ENCODE measurements at regions not wholly inside any gene's neighbourhood (a gene's known extent, or its start where the extent isn't known, plus 50 kb on each side); places are given as distances from the start of the nearest gene placed in this dataset.
"Not testable (repeated sequence)": the region's sequence is repeated elsewhere in the genome, so short reads cannot be mapped to it uniquely, and the experiment has no call there.

GRCh38 chr4:164087733-164088132 is 593.2 kb downstream of the TMA16 start:
- H3K4me3 ChIP-seq (ENCODE audit: low read depth, low read length), result no peak overlapping the region
- in situ Hi-C loops (cut with HindIII; ENCODE audit: low sequenced_read_pairs), result no loop called here
- TF ChIP-seq, protein P1, sequence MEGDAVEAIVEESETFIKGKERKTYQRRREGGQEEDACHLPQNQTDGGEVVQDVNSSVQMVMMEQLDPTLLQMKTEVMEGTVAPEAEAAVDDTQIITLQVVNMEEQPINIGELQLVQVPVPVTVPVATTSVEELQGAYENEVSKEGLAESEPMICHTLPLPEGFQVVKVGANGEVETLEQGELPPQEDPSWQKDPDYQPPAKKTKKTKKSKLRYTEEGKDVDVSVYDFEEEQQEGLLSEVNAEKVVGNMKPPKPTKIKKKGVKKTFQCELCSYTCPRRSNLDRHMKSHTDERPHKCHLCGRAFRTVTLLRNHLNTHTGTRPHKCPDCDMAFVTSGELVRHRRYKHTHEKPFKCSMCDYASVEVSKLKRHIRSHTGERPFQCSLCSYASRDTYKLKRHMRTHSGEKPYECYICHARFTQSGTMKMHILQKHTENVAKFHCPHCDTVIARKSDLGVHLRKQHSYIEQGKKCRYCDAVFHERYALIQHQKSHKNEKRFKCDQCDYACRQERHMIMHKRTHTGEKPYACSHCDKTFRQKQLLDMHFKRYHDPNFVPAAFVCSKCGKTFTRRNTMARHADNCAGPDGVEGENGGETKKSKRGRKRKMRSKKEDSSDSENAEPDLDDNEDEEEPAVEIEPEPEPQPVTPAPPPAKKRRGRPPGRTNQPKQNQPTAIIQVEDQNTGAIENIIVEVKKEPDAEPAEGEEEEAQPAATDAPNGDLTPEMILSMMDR (IDR thresholded peaks at IDR 0.05; ENCODE audit: low read depth, low read length), result no peak
- no peak for DNase-seq (ENCODE audit: low read depth, low spot score)

- DNase-seq (ENCODE audit: low read depth, low spot score), result peak; percentile 39
- H3K4me3 ChIP-seq (ENCODE audit: low read depth, low read length), result no peak overlapping the region
- in situ Hi-C loops (cut with HindIII; ENCODE audit: low sequenced_read_pairs), result no loop called here
- TF ChIP-seq, protein P1 (IDR thresholded peaks at IDR 0.05; ENCODE audit: low read depth, low read length), result no peak
These were observed 601.0 kb downstream of the TMA16 start for GRCh38 chr4:164095313-164096110.

DNA sequence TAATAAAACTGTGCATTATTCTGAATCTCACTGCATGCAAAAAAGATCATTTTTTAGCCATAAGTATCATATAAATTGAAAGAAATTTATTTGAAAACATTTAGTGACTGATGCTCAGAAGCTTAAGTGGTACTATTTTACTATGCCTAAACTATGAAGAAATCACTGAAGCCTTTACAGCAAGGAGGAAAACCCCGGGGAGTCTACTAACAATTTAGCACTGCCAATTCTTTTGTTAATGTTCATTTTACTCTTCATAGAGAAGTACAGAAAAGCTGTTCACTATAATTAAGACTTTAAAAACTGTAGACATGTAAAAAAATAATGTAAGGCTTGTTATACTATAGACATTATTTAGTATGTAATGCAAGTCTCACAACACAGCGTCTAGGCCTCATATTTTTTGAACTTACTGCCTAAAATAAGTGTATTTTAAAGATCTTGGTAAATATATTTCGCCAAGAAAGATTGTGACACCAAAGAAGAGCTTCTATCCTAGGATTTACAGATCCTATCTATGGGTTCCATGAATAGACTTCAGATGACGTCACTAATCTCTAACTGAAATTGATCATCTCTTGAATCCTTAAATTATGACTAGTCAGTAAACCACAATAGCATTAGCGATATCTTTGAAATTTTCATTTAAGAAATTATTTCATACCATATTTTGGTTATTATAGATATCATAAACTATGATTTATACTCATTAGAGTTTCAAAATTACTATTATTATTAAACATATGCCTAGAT is 602.5 kb downstream of the TMA16 start:
- in situ Hi-C loops (cut with HindIII; ENCODE audit: low sequenced_read_pairs), result no loop called here
- TF ChIP-seq, protein P1 (IDR thresholded peaks at IDR 0.05; ENCODE audit: low read depth, low read length), result no peak
- H3K4me3 ChIP-seq (ENCODE audit: low read depth, low read length), result no peak overlapping the region
- no peak for DNase-seq (ENCODE audit: low read depth, low spot score)

- in situ Hi-C loops (cut with HindIII; ENCODE audit: low sequenced_read_pairs); DNase-seq (ENCODE audit: low read depth, low spot score); H3K4me3 ChIP-seq (ENCODE audit: low read depth, low read length): not testable (repeated sequence)
These were observed 606.4 kb downstream of the TMA16 start for GRCh38 chr4:164100741-164101365.

GRCh38 chr4:164108971-164109370 is 614.5 kb downstream of the TMA16 start:
- no peak for DNase-seq (ENCODE audit: low read depth, low spot score)
- no peak overlapping the region for H3K4me3 ChIP-seq (ENCODE audit: low read depth, low read length)
- TF ChIP-seq, protein P1 (IDR thresholded peaks at IDR 0.05; ENCODE audit: low read depth, low read length), result no peak
- in situ Hi-C loops (cut with HindIII; ENCODE audit: low sequenced_read_pairs), result no loop called here

GRCh38 chr4:164109503-164109902 is 615.0 kb downstream of the TMA16 start:
- H3K4me3 ChIP-seq (ENCODE audit: low read depth, low read length), result no peak overlapping the region
- no peak for DNase-seq (ENCODE audit: low read depth, low spot score)
- in situ Hi-C loops (cut with HindIII; ENCODE audit: low sequenced_read_pairs), result no loop called here
- TF ChIP-seq, protein P1 (IDR thresholded peaks at IDR 0.05; ENCODE audit: low read depth, low read length), result no peak
